ENCODE measurements at regions not wholly inside any gene's neighbourhood (a gene's known extent, or its start where the extent isn't known, plus 50 kb on each side); places are given as distances from the start of the nearest gene placed in this dataset.

GRCh38 chr2:120876526-120877280 lies 141.0 kb downstream of the GLI2 start:
- Histone ChIP-seq H3K79me2 (ENCODE audit: insufficient read depth, low read length) (no peaks in the 10 kb centered on the region), H3K27me3 (ENCODE audit: insufficient read depth, low read length) (no peaks in the 10 kb centered on the region; the same call in 1 of the 2 replicates), H3K9ac (ENCODE audit: low read length) (no peak overlapping the region), H3K36me3 (ENCODE audit: control insufficient read depth in 1 of 2, insufficient read depth in 2 of 2, low read length in 2 of 2) (no peaks in the 10 kb centered on the region), H3K27ac (ENCODE audit: low read depth, low read length) (no peak overlapping the region), H4K20me1 (ENCODE audit: insufficient read depth) (no peaks in the 10 kb centered on the region), H3K4me1 (ENCODE audit: control insufficient read depth in 1 of 2, insufficient read depth in 2 of 2, low read length in 2 of 2) (no peaks in the 10 kb centered on the region), H2AFZ (ENCODE audit: low read depth, low read length, poor library complexity, severe bottlenecking) (no peak overlapping the region), H3K9me2 (ENCODE audit: insufficient read depth) (no peaks in the 10 kb centered on the region), H3K4me3 (replicated peaks in 1 of 2; ENCODE audit: low read depth in 1 of 2, low read length in 2 of 2) (no peak overlapping the region), H3K9me3 (ENCODE audit: control insufficient read depth in 1 of 2, insufficient read depth in 1 of 2, low read depth in 1 of 2, low read length in 2 of 2) (no peaks in the 10 kb centered on the region), H3K4me2 (ENCODE audit: low read length) (no peak overlapping the region)
- ATAC-seq = no peak
- CTCF ChIA-PET = no interaction called here
- no peak for DNase-seq (ENCODE audit: low read depth, low spot score)
- POLR2A ChIA-PET = no interaction called here
- no TSS peak for BruUV-seq (replicated peaks)
- intact Hi-C loops (cut with micrococcal nuclease) = no loop called here
- TF ChIP-seq EZH2 (IDR thresholded peaks at IDR 0.05) (no peak), FOSL1 (IDR thresholded peaks at IDR 0.05; ENCODE audit: low read depth) (no peak), ZNF274 (IDR thresholded peaks at IDR 0.05; ENCODE audit: low read depth, low read length) (no peak), POLR2AphosphoS5 (IDR thresholded peaks at IDR 0.05; ENCODE audit: low read depth, low read length) (no peak), ELF1 (IDR thresholded peaks at IDR 0.05; ENCODE audit: borderline replicate concordance, low read depth) (no peak), SIN3A (IDR thresholded peaks at IDR 0.05; ENCODE audit: low read depth) (no peak), TCF7L2 (IDR thresholded peaks at IDR 0.05; ENCODE audit: borderline replicate concordance, extremely low read depth, insufficient read depth, insufficient read length) (no peak), RAD21 (IDR thresholded peaks at IDR 0.05; ENCODE audit: low read depth) (no peak), CEBPB (IDR thresholded peaks at IDR 0.05; ENCODE audit: low read depth) (no peak), POLR2A (IDR thresholded peaks at IDR 0.05; ENCODE audit: borderline replicate concordance, extremely low read depth, insufficient read depth, insufficient read length) (no peak), CBX3 (IDR thresholded peaks at IDR 0.05; ENCODE audit: low read depth) (no peak), YY1 (IDR thresholded peaks at IDR 0.05; ENCODE audit: extremely low read depth, insufficient replicate concordance, low read depth, low read length) (no peak), SP1 (IDR thresholded peaks at IDR 0.05; ENCODE audit: low read depth) (no peak)
- TF ChIP-seq, protein P1, sequence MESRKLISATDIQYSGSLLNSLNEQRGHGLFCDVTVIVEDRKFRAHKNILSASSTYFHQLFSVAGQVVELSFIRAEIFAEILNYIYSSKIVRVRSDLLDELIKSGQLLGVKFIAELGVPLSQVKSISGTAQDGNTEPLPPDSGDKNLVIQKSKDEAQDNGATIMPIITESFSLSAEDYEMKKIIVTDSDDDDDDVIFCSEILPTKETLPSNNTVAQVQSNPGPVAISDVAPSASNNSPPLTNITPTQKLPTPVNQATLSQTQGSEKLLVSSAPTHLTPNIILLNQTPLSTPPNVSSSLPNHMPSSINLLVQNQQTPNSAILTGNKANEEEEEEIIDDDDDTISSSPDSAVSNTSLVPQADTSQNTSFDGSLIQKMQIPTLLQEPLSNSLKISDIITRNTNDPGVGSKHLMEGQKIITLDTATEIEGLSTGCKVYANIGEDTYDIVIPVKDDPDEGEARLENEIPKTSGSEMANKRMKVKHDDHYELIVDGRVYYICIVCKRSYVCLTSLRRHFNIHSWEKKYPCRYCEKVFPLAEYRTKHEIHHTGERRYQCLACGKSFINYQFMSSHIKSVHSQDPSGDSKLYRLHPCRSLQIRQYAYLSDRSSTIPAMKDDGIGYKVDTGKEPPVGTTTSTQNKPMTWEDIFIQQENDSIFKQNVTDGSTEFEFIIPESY (IDR thresholded peaks at IDR 0.05; ENCODE audit: extremely low read depth, insufficient replicate concordance, low read length) = no peak
- RAD21 ChIA-PET (ENCODE audit: low non-redundant PET in 1 of 2, low total read pairs in 2 of 2, uncharacterized antibody in 2 of 2, unreplicated experiment in 2 of 2) = no interaction called here
